ENCODE measurements at regions not wholly inside any gene's neighbourhood (a gene's known extent, or its start where the extent isn't known, plus 50 kb on each side); places are given as distances from the start of the nearest gene placed in this dataset.
A peak's percentile ranks its signal among the peaks of the same experiment; 100 is the strongest.
"Not testable (repeated sequence)": the region's sequence is repeated elsewhere in the genome, so short reads cannot be mapped to it uniquely, and the experiment has no call there.

GRCh38 chr7:55261386-55261770, 103.8 kb upstream of the LANCL2 start:
- no peak for DNase-seq (ENCODE audit: low read depth, low spot score)
- Histone ChIP-seq H3K4me3 (ENCODE audit: low read depth, low read length) (no peak overlapping the region), H3K27ac (ENCODE audit: low read depth, low read length) (no peak overlapping the region), H3K27me3 (ENCODE audit: control insufficient read depth, insufficient read depth, low read length) (peaks cover 10% of the 10 kb centered on the region), H3K9me3 (ENCODE audit: control insufficient read depth, insufficient read depth, low read length) (peaks cover 3% of the 10 kb centered on the region; the same call in 1 of the 2 replicates)
- TF ChIP-seq, protein P1, sequence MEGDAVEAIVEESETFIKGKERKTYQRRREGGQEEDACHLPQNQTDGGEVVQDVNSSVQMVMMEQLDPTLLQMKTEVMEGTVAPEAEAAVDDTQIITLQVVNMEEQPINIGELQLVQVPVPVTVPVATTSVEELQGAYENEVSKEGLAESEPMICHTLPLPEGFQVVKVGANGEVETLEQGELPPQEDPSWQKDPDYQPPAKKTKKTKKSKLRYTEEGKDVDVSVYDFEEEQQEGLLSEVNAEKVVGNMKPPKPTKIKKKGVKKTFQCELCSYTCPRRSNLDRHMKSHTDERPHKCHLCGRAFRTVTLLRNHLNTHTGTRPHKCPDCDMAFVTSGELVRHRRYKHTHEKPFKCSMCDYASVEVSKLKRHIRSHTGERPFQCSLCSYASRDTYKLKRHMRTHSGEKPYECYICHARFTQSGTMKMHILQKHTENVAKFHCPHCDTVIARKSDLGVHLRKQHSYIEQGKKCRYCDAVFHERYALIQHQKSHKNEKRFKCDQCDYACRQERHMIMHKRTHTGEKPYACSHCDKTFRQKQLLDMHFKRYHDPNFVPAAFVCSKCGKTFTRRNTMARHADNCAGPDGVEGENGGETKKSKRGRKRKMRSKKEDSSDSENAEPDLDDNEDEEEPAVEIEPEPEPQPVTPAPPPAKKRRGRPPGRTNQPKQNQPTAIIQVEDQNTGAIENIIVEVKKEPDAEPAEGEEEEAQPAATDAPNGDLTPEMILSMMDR (IDR thresholded peaks at IDR 0.05; ENCODE audit: low read depth, low read length), result no peak
- ChIA-PET POLR2A (no interaction called here), CTCF (interaction anchor here (1.3 to 1.9 kb wide), 2 partner anchors 10 to 488 kb away, joined by 5 to 11 read pairs; no protein-coding TSS in a partner anchor)

DNA sequence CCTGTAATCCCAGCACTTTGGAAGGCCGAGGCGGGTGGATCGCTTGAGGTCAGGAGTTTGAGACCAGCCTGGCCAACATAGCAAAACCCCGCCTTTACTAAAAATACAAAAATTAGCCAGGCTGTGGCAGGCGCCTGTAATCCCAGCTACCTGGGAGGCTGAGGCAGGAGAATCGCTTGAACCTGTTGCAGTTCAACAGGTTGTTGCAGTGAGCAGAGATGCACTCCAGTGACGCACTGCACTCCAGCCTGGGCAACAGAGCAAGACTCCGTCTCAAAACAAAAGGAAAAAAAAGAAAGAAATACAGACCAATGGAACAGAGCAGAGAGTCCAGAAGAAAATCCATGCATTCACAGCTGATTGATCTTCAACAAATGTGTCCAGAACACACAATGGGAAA, 99.8 kb upstream of the LANCL2 start:
- H3K27me3 ChIP-seq (ENCODE audit: control insufficient read depth, insufficient read depth, low read length), result peaks cover 24% of the 10 kb centered on the region
- DNase-seq (ENCODE audit: low read depth, low spot score); H3K9me3 ChIP-seq (ENCODE audit: control insufficient read depth, insufficient read depth, low read length); POLR2A ChIA-PET; H3K27ac ChIP-seq (ENCODE audit: low read depth, low read length); H3K4me3 ChIP-seq (ENCODE audit: low read depth, low read length): not testable (repeated sequence)
- CTCF ChIA-PET, result interaction anchor here (1.1 to 10.9 kb wide), 5 partner anchors 10 to 494 kb away, joined by 3 to 177 read pairs (median 5); no protein-coding TSS in a partner anchor

- TF ChIP-seq, protein P1 (IDR thresholded peaks at IDR 0.05; ENCODE audit: low read depth, low read length), result no peak
- Histone ChIP-seq H3K9me3 (ENCODE audit: control insufficient read depth, insufficient read depth, low read length) (peaks cover 3% of the 10 kb centered on the region; the same call in 1 of the 2 replicates), H3K27me3 (ENCODE audit: control insufficient read depth, insufficient read depth, low read length) (peaks cover 24% of the 10 kb centered on the region), H3K27ac (ENCODE audit: low read depth, low read length) (no peak overlapping the region), H3K4me3 (ENCODE audit: low read depth, low read length) (no peak overlapping the region)
- POLR2A ChIA-PET, result no interaction called here
- DNase-seq (ENCODE audit: low read depth, low spot score), result no peak
- CTCF ChIA-PET, result interaction anchor here (1.1 to 10.9 kb wide), 4 partner anchors 11 to 494 kb away, joined by 3 to 177 read pairs (median 18); no protein-coding TSS in a partner anchor
Measured at GRCh38 chr7:55265836-55266642, 99.1 kb upstream of the LANCL2 start.

DNA sequence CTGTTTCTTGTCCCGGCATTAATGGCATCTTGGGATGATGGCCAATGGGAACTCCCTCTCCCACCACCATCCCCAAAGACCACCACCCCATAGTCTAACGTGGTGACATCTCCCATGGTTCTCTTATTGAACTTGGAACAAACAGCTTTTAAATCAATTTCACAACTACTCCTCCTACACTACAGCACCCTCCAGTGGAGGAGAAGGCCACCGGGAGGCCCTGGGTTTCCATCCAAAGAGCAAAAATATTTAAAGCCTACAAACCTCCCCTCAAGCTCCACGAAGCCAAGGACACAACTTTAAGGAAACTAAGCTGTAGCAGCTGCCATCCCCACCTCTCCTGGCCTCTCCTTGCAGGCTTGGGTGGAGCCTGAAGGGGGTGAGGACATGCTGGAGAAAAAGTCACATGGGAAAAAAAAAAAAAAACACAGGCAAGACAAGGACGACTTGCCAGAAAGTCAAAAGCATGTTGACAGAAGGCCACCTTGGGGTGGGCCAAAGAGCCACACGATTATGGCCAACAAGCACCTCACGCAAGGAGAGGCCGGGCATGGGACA, 94.0 kb upstream of the LANCL2 start:
- Histone ChIP-seq H3K9me3 (ENCODE audit: control insufficient read depth, insufficient read depth, low read length) (no peaks in the 10 kb centered on the region), H3K27me3 (ENCODE audit: control insufficient read depth, insufficient read depth, low read length) (peaks cover 46% of the 10 kb centered on the region), H3K4me3 (ENCODE audit: low read depth, low read length) (no peak overlapping the region), H3K27ac (ENCODE audit: low read depth, low read length) (no peak overlapping the region)
- ChIA-PET CTCF (interaction anchor here (0.5 to 10.9 kb wide), 17 partner anchors 9 to 512 kb away, joined by 3 to 177 read pairs (median 5); partner anchors contain the start of gene SEC61G), POLR2A (no interaction called here)
- DNase-seq (ENCODE audit: low read depth, low spot score), result no peak
- TF ChIP-seq, protein P1 (IDR thresholded peaks at IDR 0.05; ENCODE audit: low read depth, low read length), result peak; percentile 67

DNA sequence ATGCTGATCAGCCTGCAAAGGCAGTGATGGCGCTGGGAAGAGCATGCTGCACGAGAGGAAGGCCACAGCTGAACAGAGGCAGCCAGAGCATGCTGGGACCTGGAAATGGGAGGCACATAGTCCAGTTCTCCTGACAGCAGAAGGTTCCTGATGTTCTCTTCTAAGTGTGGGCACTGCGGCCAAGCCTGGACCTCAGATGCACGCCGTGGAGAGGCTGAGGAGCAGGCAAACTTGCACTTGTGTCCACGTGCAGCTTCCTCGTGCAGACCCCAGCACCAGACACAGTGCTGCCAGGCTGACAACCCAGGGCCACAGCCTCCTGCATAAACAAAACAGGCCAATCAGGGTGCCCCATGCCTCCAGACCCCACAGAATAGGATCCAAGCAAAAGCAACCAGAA, 93.5 kb upstream of the LANCL2 start:
- H3K4me3 ChIP-seq (ENCODE audit: low read depth, low read length), result no peak overlapping the region
- CTCF ChIA-PET, result interaction anchor here (0.6 to 10.9 kb wide), 15 partner anchors 9 to 513 kb away, joined by 3 to 177 read pairs (median 5); partner anchors contain the start of gene SEC61G
- DNase-seq (ENCODE audit: low read depth, low spot score), result no peak
- peaks cover 46% of the 10 kb centered on the region for H3K27me3 ChIP-seq (ENCODE audit: control insufficient read depth, insufficient read depth, low read length)
- TF ChIP-seq, protein P1 (IDR thresholded peaks at IDR 0.05; ENCODE audit: low read depth, low read length), result no peak
- POLR2A ChIA-PET, result no interaction called here
- H3K9me3 ChIP-seq (ENCODE audit: control insufficient read depth, insufficient read depth, low read length), result no peaks in the 10 kb centered on the region
- H3K27ac ChIP-seq (ENCODE audit: low read depth, low read length), result no peak overlapping the region
